Activated naive CD4-positive, alpha-beta T cell treated with anti-CD3 and anti-CD28 coated beads, Interleukin-2, amount 50 U/mL, for 16 hours (primary cell): ENCODE measurements at regions not wholly inside any gene's neighbourhood (a gene's known extent, or its start where the extent isn't known, plus 50 kb on each side); places are given as distances from the start of the nearest gene placed in this dataset.

Source experiments
- DNase-seq: peaks from one replicate; pipeline ENCODE4 v3.0.0-alpha.2; 2020

GRCh38 chr2:8452979-8453903 lies 228.6 kb upstream of the ID2 start:
- DNase-seq: no peak

GRCh38 chr2:8453904-8454302 lies 228.0 kb upstream of the ID2 start:
- no peak for DNase-seq

GRCh38 chr2:8454797-8455196 lies 227.1 kb upstream of the ID2 start:
- no peak for DNase-seq

- no peak for DNase-seq
Measured at GRCh38 chr2:8455236-8456150, 226.4 kb upstream of the ID2 start.

- peak; percentile 53 for DNase-seq
Measured at GRCh38 chr2:8456151-8457091, 225.4 kb upstream of the ID2 start.

- no peak for DNase-seq
Measured at GRCh38 chr2:8457092-8457481, 224.8 kb upstream of the ID2 start.

GRCh38 chr2:8457699-8458502 lies 224.0 kb upstream of the ID2 start:
- DNase-seq: no peak

GRCh38 chr2:8458503-8459459 lies 223.1 kb upstream of the ID2 start:
- no peak for DNase-seq

GRCh38 chr2:8459474-8459873 lies 222.4 kb upstream of the ID2 start:
- no peak for DNase-seq

GRCh38 chr2:8461341-8461740 lies 220.5 kb upstream of the ID2 start:
- no peak for DNase-seq

- no peak for DNase-seq
Measured at GRCh38 chr2:8462280-8462679, 219.6 kb upstream of the ID2 start.

- DNase-seq: no peak
Measured at GRCh38 chr2:8462899-8463648, 218.8 kb upstream of the ID2 start.

- no peak for DNase-seq
Measured at GRCh38 chr2:8465560-8465959, 216.3 kb upstream of the ID2 start.

- no peak for DNase-seq
Measured at GRCh38 chr2:8469709-8470493, 212.0 kb upstream of the ID2 start.

- no peak for DNase-seq
Measured at GRCh38 chr2:8472545-8473323, 209.1 kb upstream of the ID2 start.

- no peak for DNase-seq
Measured at GRCh38 chr2:8475349-8476031, 206.4 kb upstream of the ID2 start.
